Mesendoderm (in vitro differentiated cells): ENCODE measurements at regions not wholly inside any gene's neighbourhood (a gene's known extent, or its start where the extent isn't known, plus 50 kb on each side); places are given as distances from the start of the nearest gene placed in this dataset.

Experiments used
- DNase-seq: peaks from one replicate; pipeline ENCODE4 v3.0.0; 2013
- H2AK5ac ChIP-seq: 2 replicates; pipeline ENCODE4 v1.6.1; 2013; ENCODE audit warnings: low read length, inconsistent platforms
- H2BK120ac ChIP-seq: 2 replicates; pipeline ENCODE4 v1.6.1; 2013; ENCODE audit warnings: low read depth, mild to moderate bottlenecking, low read length, moderate library complexity, mixed read lengths
- H2BK15ac ChIP-seq: replicated peaks from 2 replicates; pipeline ENCODE4 v1.6.1; 2013; ENCODE audit warnings: low read depth, mild to moderate bottlenecking, moderate library complexity
- H2BK5ac ChIP-seq: 2 replicates; pipeline ENCODE4 v1.6.1; 2013; ENCODE audit warnings: low read length, inconsistent platforms
- H3K18ac ChIP-seq: 2 replicates; pipeline ENCODE4 v1.6.1; 2013; ENCODE audit warnings: mild to moderate bottlenecking, low read length, mixed read lengths
- H3K23ac ChIP-seq: one replicate; pipeline ENCODE4 v1.6.1; 2013; ENCODE audit warnings: low read length
- H3K27ac ChIP-seq: 2 replicates; pipeline ENCODE4 v1.5.1; 2013; ENCODE audit warnings: low read depth, mild to moderate bottlenecking, inconsistent platforms, low read length, moderate library complexity
- H3K27me3 ChIP-seq: 2 replicates; pipeline ENCODE4 v1.6.1; 2013; ENCODE audit warnings: low read length, control low read depth, mild to moderate bottlenecking, inconsistent platforms; ENCODE audit not compliant: insufficient read depth, poor library complexity
- H3K36me3 ChIP-seq: 2 replicates; pipeline ENCODE4 v1.6.1; 2013; ENCODE audit warnings: low read length, inconsistent platforms; ENCODE audit not compliant: control insufficient read depth, insufficient read depth
- H3K4ac ChIP-seq: one replicate; pipeline ENCODE4 v1.6.1; 2013; ENCODE audit warnings: low read depth, mild to moderate bottlenecking, low read length, moderate library complexity
- H3K4me1 ChIP-seq: 2 replicates; pipeline ENCODE4 v1.6.1; 2013; ENCODE audit warnings: low read depth, low read length, inconsistent platforms; ENCODE audit not compliant: control insufficient read depth
- H3K4me2 ChIP-seq: 2 replicates; pipeline ENCODE4 v1.6.1; 2013; ENCODE audit warnings: low read length
- H3K4me3 ChIP-seq: 2 replicates; pipeline ENCODE4 v1.5.1; 2013; ENCODE audit warnings: mild to moderate bottlenecking, low read length
- H3K56ac ChIP-seq: one replicate; pipeline ENCODE4 v1.6.1; 2013; ENCODE audit warnings: low read length
- H3K79me1 ChIP-seq: 2 replicates; pipeline ENCODE4 v1.6.1; 2013; ENCODE audit warnings: low read length, inconsistent platforms
- H3K79me2 ChIP-seq: 2 replicates; pipeline ENCODE4 v1.6.1; 2013; ENCODE audit warnings: mild to moderate bottlenecking, low read length; ENCODE audit not compliant: control insufficient read depth, insufficient read depth
- H3K9ac ChIP-seq: 2 replicates; pipeline ENCODE4 v1.6.1; 2013; ENCODE audit warnings: low read length, inconsistent platforms
- H4K5ac ChIP-seq: one replicate; pipeline ENCODE4 v1.6.1; 2013; ENCODE audit warnings: low read length
- H4K8ac ChIP-seq: one replicate; pipeline ENCODE4 v1.6.1; 2013; ENCODE audit warnings: low read depth, mild to moderate bottlenecking, control low read depth, low read length, moderate library complexity
- WGBS: extraction: QIAGEN DNeasy Blood & Tissue Kit; methylation state at CpG from one replicate; pipeline ENCODE4 v1.1.7; 2013; ENCODE audit warnings: low lambda C conversion rate, missing lambda C conversion rate; ENCODE audit not compliant: insufficient coverage; ENCODE audit errors: extremely low coverage; 5-methylcytosine and 5-hydroxymethylcytosine counted together

DNA sequence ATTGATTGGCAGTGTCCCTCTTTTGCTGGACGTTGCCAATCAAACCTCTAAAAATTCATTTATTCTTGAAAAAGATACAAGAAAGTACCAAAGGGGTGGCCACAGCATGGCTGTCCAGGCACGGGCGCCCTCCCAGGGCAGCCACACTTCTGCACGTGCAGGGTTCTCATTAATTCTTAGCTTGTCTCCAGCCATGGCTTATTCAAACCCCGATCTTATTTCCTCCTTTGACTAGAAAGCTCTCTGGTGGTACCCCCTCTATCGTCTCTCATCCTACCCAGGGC is 123.9 kb downstream of the CTTN start:
- H3K18ac ChIP-seq = no peak overlapping the region
- WGBS = no CpG with 5 or more reads among the region's 6 CpGs
- H3K79me2 ChIP-seq = no peaks in the 10 kb centered on the region
- no peak overlapping the region for H3K56ac ChIP-seq
- H3K9ac ChIP-seq = no peak overlapping the region
- H4K5ac ChIP-seq = no peak overlapping the region
- no peaks in the 10 kb centered on the region for H3K36me3 ChIP-seq
- no peak overlapping the region for H3K4me3 ChIP-seq
- no peak overlapping the region for H3K4me2 ChIP-seq
- no peak overlapping the region for H3K27ac ChIP-seq
- no peak overlapping the region for H2BK120ac ChIP-seq
- DNase-seq = no peak
- peaks cover 8% of the 10 kb centered on the region for H3K4me1 ChIP-seq
- no peak overlapping the region for H3K4ac ChIP-seq
- no peak overlapping the region for H4K8ac ChIP-seq
- no peak overlapping the region for H2AK5ac ChIP-seq
- no peak overlapping the region for H2BK5ac ChIP-seq
- H2BK15ac ChIP-seq = no peak overlapping the region
- no peak overlapping the region for H3K23ac ChIP-seq
- no peaks in the 10 kb centered on the region for H3K79me1 ChIP-seq
- H3K27me3 ChIP-seq = no peaks in the 10 kb centered on the region

DNA sequence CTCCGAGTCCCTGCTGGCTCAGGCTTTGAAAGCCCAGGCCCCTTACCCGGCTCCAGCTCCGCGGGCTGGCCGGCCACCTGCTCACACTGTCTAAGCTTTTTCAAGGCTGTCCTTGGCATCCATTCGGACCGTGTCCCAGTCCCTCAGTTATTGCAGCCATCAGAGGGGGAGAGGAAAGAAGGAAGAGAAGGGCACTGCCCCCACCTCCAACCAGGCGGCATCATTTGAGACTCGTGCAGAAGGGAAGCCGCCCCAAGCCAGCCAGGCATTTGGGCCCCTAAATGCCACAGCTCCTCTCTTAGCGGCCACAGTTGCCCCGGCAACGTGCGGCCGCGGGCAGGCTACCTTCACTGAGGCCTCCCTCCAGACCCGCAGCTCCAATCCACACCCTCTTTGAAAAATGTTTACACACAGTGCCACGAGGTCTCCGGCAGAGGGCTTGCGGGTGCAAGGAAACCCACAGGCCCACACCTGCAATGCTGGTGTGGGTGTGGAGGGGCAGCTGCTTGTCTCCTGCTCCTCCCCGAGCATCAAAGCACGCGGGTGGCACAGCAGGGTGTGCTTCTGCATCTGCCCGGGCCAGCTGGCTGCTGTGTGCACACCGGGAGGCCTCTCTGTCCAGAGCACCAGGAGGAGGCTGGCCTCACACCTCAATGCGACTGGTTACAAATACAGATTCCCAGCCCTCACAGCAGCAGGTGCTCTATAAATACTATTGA is 124.4 kb downstream of the CTTN start:
- WGBS = no CpG with 5 or more reads among the region's 26 CpGs
- Histone ChIP-seq H3K4ac (no peak overlapping the region), H3K79me1 (no peaks in the 10 kb centered on the region), H3K18ac (no peak overlapping the region), H3K27ac (no peak overlapping the region), H2BK15ac (no peak overlapping the region), H3K27me3 (no peaks in the 10 kb centered on the region), H3K36me3 (no peaks in the 10 kb centered on the region), H2AK5ac (no peak overlapping the region), H3K9ac (no peak overlapping the region), H4K5ac (no peak overlapping the region), H3K79me2 (no peaks in the 10 kb centered on the region), H4K8ac (no peak overlapping the region), H2BK120ac (no peak overlapping the region), H3K4me1 (peaks cover 8% of the 10 kb centered on the region), H3K4me2 (no peak overlapping the region), H2BK5ac (no peak overlapping the region), H3K23ac (no peak overlapping the region), H3K4me3 (no peak overlapping the region), H3K56ac (no peak overlapping the region)
- no peak for DNase-seq

DNA sequence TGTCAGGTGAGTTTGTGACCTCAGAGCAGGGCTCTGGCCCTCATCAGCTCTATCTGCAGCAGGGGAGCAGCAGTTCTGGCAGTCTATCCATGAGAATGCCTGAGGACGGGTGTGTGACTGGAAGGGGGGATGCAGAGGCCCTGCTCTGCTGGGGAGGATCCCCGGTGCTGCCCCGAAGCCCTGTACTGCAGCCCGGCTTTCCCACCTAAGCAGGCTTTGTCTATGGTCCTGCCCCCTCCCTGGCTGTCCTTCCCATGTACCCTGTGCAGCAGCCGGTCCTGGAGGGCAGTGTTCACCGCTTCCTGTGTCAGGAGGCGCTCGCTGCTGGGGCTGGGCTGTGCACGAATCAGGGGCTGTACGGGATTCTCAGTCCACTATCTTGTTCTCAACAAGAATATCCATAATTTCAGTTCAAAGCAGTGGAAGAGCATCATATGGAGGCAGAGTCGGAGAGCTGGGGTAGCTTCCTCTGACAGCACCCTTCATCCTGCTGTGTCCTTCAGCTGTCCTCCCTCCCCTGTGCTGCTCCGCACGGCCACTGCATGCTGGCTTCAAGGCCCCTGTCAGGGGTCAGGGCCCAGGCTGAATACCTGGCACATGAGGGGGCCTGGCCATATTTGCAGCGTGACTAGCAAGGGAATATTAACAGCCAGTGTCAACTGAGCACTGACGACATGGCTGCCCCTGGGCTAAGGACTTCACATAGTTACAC is 125.2 kb downstream of the CTTN start:
- no CpG with 5 or more reads among the region's 15 CpGs for WGBS

DNA sequence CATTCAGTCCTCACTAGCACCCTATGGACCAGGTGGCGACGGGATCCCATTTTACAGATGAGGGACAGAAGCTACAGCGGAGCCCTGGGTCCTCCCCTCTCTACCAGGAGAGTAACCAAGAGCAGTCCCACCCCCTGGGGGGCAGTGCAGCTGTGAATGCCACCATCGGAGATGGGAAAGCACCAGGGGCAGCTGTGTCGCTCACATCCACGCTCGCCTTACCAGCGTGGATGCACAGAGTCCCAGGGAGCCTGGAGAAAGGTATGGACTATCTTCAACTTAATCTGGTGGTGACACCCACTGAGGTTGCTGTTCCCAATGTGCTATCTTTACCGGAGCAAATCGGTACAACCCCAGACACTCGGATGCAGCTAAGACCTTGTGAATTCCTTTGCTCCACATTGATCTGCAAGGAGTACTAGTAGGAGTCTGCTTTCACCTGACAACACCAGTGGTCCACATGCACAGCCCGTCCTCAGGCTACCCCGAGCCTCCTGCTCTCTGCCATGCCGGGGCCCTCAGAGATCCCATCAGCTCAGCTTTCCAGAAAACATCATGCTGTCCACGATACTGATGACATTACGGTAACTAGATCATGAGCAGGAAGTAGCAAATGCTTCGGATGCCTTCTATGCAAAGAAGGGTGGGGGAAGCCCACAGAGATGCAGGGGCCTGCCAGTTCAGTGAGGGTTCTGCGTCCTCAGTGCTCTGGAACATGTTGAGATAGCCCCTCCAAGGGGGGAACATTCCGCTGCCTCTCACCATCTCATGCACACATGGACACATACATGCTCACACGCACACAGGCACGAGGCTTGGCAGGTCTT is 126.0 kb downstream of the CTTN start:
- Histone ChIP-seq H3K4me2 (no peak overlapping the region), H3K79me2 (no peaks in the 10 kb centered on the region), H3K27me3 (no peaks in the 10 kb centered on the region), H3K4me3 (no peak overlapping the region), H3K23ac (no peak overlapping the region), H3K4me1 (peaks cover 8% of the 10 kb centered on the region), H3K4ac (peak overlapping the region; percentile 38), H3K79me1 (no peaks in the 10 kb centered on the region), H2BK5ac (no peak overlapping the region), H2BK15ac (no peak overlapping the region), H3K18ac (peak overlapping the region; percentile 25), H3K27ac (no peak overlapping the region), H3K56ac (peak overlapping the region; percentile 6), H4K5ac (no peak overlapping the region), H3K36me3 (no peaks in the 10 kb centered on the region), H2AK5ac (no peak overlapping the region), H2BK120ac (no peak overlapping the region), H3K9ac (peak overlapping the region; percentile 10), H4K8ac (no peak overlapping the region)
- WGBS = no CpG with 5 or more reads among the region's 21 CpGs
- peak; percentile 89 for DNase-seq

More for the DNA sequence above, 125.2 kb downstream of the CTTN start:
- Histone ChIP-seq H3K4me2 (no peak overlapping the region), H4K5ac (no peak overlapping the region), H3K27ac (no peak overlapping the region), H4K8ac (no peak overlapping the region), H3K18ac (no peak overlapping the region), H2BK5ac (no peak overlapping the region), H3K4me3 (no peak overlapping the region), H3K79me2 (no peaks in the 10 kb centered on the region), H3K4ac (no peak overlapping the region), H3K36me3 (no peaks in the 10 kb centered on the region), H3K9ac (no peak overlapping the region), H2BK15ac (no peak overlapping the region), H3K56ac (no peak overlapping the region), H3K79me1 (no peaks in the 10 kb centered on the region), H2BK120ac (no peak overlapping the region), H3K27me3 (no peaks in the 10 kb centered on the region), H3K23ac (no peak overlapping the region), H2AK5ac (no peak overlapping the region), H3K4me1 (peaks cover 8% of the 10 kb centered on the region)
- no peak for DNase-seq

DNA sequence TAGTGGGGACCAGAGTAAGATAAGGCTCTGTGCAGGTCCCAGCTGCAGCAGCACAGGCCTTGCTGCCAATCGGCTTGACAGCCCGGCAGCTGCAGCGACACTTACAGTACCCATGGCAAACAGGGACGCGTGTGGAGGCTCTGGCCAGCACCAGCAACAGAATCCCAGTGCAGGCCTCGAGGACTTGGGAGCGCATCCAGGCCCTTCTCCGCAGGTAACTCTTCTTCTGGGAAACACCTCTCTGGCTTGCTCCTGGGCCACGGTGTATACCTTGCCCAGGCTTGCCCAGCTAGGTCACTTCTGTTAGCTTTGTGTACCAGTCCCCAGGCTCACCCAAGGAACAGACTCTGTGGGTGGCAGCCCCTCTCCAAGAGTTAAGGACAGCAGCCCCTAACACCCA is 126.7 kb downstream of the CTTN start:
- Histone ChIP-seq H3K23ac (no peak overlapping the region), H3K27ac (no peak overlapping the region), H3K27me3 (no peaks in the 10 kb centered on the region), H2BK15ac (no peak overlapping the region), H2BK120ac (no peak overlapping the region), H4K8ac (no peak overlapping the region), H3K9ac (peak overlapping the region; percentile 10), H3K79me2 (no peaks in the 10 kb centered on the region), H3K79me1 (no peaks in the 10 kb centered on the region), H3K4me1 (peaks cover 8% of the 10 kb centered on the region), H3K4ac (peak overlapping the region; percentile 38), H3K36me3 (no peaks in the 10 kb centered on the region), H3K4me3 (no peak overlapping the region), H3K4me2 (no peak overlapping the region), H2BK5ac (peak overlapping the region; percentile 22), H4K5ac (no peak overlapping the region), H3K18ac (peak overlapping the region; percentile 25), H3K56ac (peak overlapping the region; percentile 6), H2AK5ac (no peak overlapping the region)
- no peak for DNase-seq
- WGBS = no CpG with 5 or more reads among the region's 9 CpGs
